SU-DHL-6 (cell line): ENCODE measurements at regions not wholly inside any gene's neighbourhood (a gene's known extent, or its start where the extent isn't known, plus 50 kb on each side); places are given as distances from the start of the nearest gene placed in this dataset.

ENCODE experiments used
- H2AFZ ChIP-seq: fragments of 200-600 bp; sonication (generic); 2 replicates; pipeline ENCODE4 v1.6.1; 2014; ENCODE audit warnings: low read depth, mild to moderate bottlenecking, moderate library complexity, mixed read lengths, antibody characterized with exemption, low read length; ENCODE audit not compliant: severe bottlenecking
- H3F3A ChIP-seq: fragments of 200-600 bp; shearing (Covaris generic); 2 replicates; pipeline ENCODE4 v1.6.0; 2016; ENCODE audit warnings: antibody characterized with exemption, mild to moderate bottlenecking; ENCODE audit not compliant: insufficient read depth
- H3K27ac ChIP-seq: fragments of 200-600 bp; sonication (generic); 2 replicates; pipeline ENCODE4 v1.5.1; 2016; ENCODE audit warnings: low read depth, mild to moderate bottlenecking, low read length, moderate library complexity, mixed read lengths
- H3K27me3 ChIP-seq: fragments of 200-600 bp; sonication (generic), shearing (Covaris generic); 2 replicates; pipeline ENCODE4 v1.6.0; 2014; ENCODE audit warnings: mild to moderate bottlenecking, low read length
- H3K36me3 ChIP-seq: fragments of 200-600 bp; sonication (generic); 2 replicates; pipeline ENCODE4 v1.6.1; 2014; ENCODE audit warnings: mild to moderate bottlenecking, low read length, mixed read lengths
- H3K4me2 ChIP-seq: fragments of 300-600, 200-600 bp; shearing (Covaris generic), sonication (generic); 2 replicates; pipeline ENCODE4 v1.6.0; 2014; ENCODE audit warnings: low read length, low read depth, mild to moderate bottlenecking; ENCODE audit not compliant: poor library complexity, severe bottlenecking
- H3K4me3 ChIP-seq: fragments of 200-600 bp; sonication (generic); 2 replicates; pipeline ENCODE4 v1.5.1; 2014; ENCODE audit warnings: antibody characterized with exemption, low read length, mild to moderate bottlenecking, mixed read lengths; ENCODE audit not compliant: insufficient read depth, poor library complexity, severe bottlenecking
- H3K79me2 ChIP-seq: fragments of 200-600 bp; sonication (generic); 2 replicates; pipeline ENCODE4 v1.6.1; 2014; ENCODE audit warnings: mild to moderate bottlenecking, low read length, moderate library complexity; ENCODE audit not compliant: insufficient read depth
- H3K9ac ChIP-seq: fragments of 200-600 bp; sonication (generic); 2 replicates; pipeline ENCODE4 v1.7.0; 2014; ENCODE audit warnings: mild to moderate bottlenecking, low read length
- H3K9me2 ChIP-seq: fragments of 200-600 bp; sonication (generic); replicated peaks from 2 replicates; pipeline ENCODE4 v1.6.1; 2014; ENCODE audit warnings: low read length; ENCODE audit not compliant: insufficient read depth
- H3K9me3 ChIP-seq: fragments of 200-600 bp; sonication (generic); 2 replicates; pipeline ENCODE4 v1.6.1; 2014; ENCODE audit warnings: low read length, mixed read lengths; ENCODE audit not compliant: insufficient read depth
- H4K20me1 ChIP-seq: fragments of 200-600 bp; sonication (generic); 2 replicates; pipeline ENCODE4 v1.6.1; 2014; ENCODE audit warnings: low read depth, mild to moderate bottlenecking, antibody characterized with exemption, low read length, moderate library complexity, mixed read lengths
- CTCF ChIP-seq: fragments of 200-600 bp; sonication (generic); IDR thresholded peaks from one replicate; pipeline ENCODE4 v1.5.1; 2017; ENCODE audit warnings: antibody characterized with exemption, mild to moderate bottlenecking, low read length, moderate library complexity; ENCODE audit not compliant: insufficient read depth, poor library complexity, severe bottlenecking
- EZH2phosphoT487 ChIP-seq: fragments of 200-600 bp; sonication (generic), shearing (Covaris generic); conservative IDR thresholded peaks from 2 replicates; pipeline ENCODE4 v1.6.1; 2018; ENCODE audit warnings: mild to moderate bottlenecking, antibody characterized with exemption, low read length, moderate library complexity, mixed read lengths

- H3K9ac ChIP-seq, result no peak overlapping the region
- H3K9me2 ChIP-seq, result no peaks in the 10 kb centered on the region
- TF ChIP-seq CTCF (no peak), EZH2phosphoT487 (no peak)
- no peak overlapping the region for H2AFZ ChIP-seq
- no peaks in the 10 kb centered on the region for H3K36me3 ChIP-seq
- H3K27me3 ChIP-seq, result no peaks in the 10 kb centered on the region
- no peaks in the 10 kb centered on the region for H4K20me1 ChIP-seq
- H3K79me2 ChIP-seq, result no peaks in the 10 kb centered on the region
- no peak overlapping the region for H3K4me2 ChIP-seq
- no peak overlapping the region for H3K4me3 ChIP-seq
- no peaks in the 10 kb centered on the region for H3F3A ChIP-seq
- no peak overlapping the region for H3K27ac ChIP-seq
- no peaks in the 10 kb centered on the region for H3K9me3 ChIP-seq
Observed at GRCh38 chr9:99488131-99489059, 266.3 kb downstream of the SEC61B start.

GRCh38 chr9:99489060-99489413, 267.0 kb downstream of the SEC61B start:
- no peak overlapping the region for H2AFZ ChIP-seq
- no peak overlapping the region for H3K4me3 ChIP-seq
- no peak overlapping the region for H3K4me2 ChIP-seq
- H3K27me3 ChIP-seq, result no peaks in the 10 kb centered on the region
- H3F3A ChIP-seq, result no peaks in the 10 kb centered on the region
- no peak overlapping the region for H3K9ac ChIP-seq
- no peaks in the 10 kb centered on the region for H4K20me1 ChIP-seq
- no peaks in the 10 kb centered on the region for H3K9me3 ChIP-seq
- H3K36me3 ChIP-seq, result no peaks in the 10 kb centered on the region
- H3K9me2 ChIP-seq, result no peaks in the 10 kb centered on the region
- H3K27ac ChIP-seq, result no peak overlapping the region
- H3K79me2 ChIP-seq, result no peaks in the 10 kb centered on the region
- TF ChIP-seq EZH2phosphoT487 (no peak), CTCF (no peak)

GRCh38 chr9:99490729-99491128, 268.6 kb downstream of the SEC61B start:
- H3K27ac ChIP-seq, result no peak overlapping the region
- H3K9me3 ChIP-seq, result no peaks in the 10 kb centered on the region
- TF ChIP-seq EZH2phosphoT487 (no peak), CTCF (no peak)
- H2AFZ ChIP-seq, result no peak overlapping the region
- H3K9me2 ChIP-seq, result no peaks in the 10 kb centered on the region
- H3K4me2 ChIP-seq, result no peak overlapping the region
- H3K27me3 ChIP-seq, result no peaks in the 10 kb centered on the region
- H4K20me1 ChIP-seq, result no peaks in the 10 kb centered on the region
- no peaks in the 10 kb centered on the region for H3F3A ChIP-seq
- H3K4me3 ChIP-seq, result no peak overlapping the region
- no peaks in the 10 kb centered on the region for H3K79me2 ChIP-seq
- H3K36me3 ChIP-seq, result no peaks in the 10 kb centered on the region
- no peak overlapping the region for H3K9ac ChIP-seq
